ENCODE measurements at regions not wholly inside any gene's neighbourhood (a gene's known extent, or its start where the extent isn't known, plus 50 kb on each side); places are given as distances from the start of the nearest gene placed in this dataset.
"Not testable (repeated sequence)": the region's sequence is repeated elsewhere in the genome, so short reads cannot be mapped to it uniquely, and the experiment has no call there.

DNA sequence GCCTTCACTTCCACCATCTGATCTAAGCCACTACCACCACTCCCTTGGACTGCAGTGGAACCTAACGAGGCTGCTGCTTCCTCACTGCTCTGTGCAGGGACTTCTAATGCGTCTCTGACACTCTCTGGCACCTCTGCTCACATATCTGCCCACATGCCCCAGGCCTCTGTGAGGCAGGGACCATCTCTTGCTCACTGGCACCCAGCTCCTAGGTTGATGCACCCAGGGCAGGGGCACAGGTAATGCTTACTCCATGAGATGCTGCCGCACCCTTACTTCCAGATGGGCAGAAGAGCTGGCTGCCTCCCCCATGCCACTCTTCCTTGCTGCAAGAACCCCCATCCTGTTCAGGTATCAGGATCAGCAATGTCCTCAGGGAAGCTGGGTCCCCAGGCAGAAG is 294.0 kb upstream of the HS6ST1 start:
- no peak overlapping the region for H3K4me3 ChIP-seq (ENCODE audit: low read length)
- DNase-seq (ENCODE audit: low read depth), result no peak
- TF ChIP-seq, protein P1, sequence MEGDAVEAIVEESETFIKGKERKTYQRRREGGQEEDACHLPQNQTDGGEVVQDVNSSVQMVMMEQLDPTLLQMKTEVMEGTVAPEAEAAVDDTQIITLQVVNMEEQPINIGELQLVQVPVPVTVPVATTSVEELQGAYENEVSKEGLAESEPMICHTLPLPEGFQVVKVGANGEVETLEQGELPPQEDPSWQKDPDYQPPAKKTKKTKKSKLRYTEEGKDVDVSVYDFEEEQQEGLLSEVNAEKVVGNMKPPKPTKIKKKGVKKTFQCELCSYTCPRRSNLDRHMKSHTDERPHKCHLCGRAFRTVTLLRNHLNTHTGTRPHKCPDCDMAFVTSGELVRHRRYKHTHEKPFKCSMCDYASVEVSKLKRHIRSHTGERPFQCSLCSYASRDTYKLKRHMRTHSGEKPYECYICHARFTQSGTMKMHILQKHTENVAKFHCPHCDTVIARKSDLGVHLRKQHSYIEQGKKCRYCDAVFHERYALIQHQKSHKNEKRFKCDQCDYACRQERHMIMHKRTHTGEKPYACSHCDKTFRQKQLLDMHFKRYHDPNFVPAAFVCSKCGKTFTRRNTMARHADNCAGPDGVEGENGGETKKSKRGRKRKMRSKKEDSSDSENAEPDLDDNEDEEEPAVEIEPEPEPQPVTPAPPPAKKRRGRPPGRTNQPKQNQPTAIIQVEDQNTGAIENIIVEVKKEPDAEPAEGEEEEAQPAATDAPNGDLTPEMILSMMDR (conservative IDR thresholded peaks at IDR 0.05; ENCODE audit: low read length), result no peak

- DNase-seq (ENCODE audit: low read depth), result no peak
- TF ChIP-seq, protein P1 (conservative IDR thresholded peaks at IDR 0.05; ENCODE audit: low read length), result no peak
- no peak overlapping the region for H3K4me3 ChIP-seq (ENCODE audit: low read length)
These were observed 294.7 kb upstream of the HS6ST1 start for GRCh38 chr2:128613351-128613750.

- no peak overlapping the region for H3K4me3 ChIP-seq (ENCODE audit: low read length)
- DNase-seq (ENCODE audit: low read depth), result no peak
- TF ChIP-seq, protein P1 (conservative IDR thresholded peaks at IDR 0.05; ENCODE audit: low read length), result no peak
These were observed 295.2 kb upstream of the HS6ST1 start for GRCh38 chr2:128613876-128614275.

GRCh38 chr2:128614907-128615306 is 296.2 kb upstream of the HS6ST1 start:
- not testable (repeated sequence) for H3K4me3 ChIP-seq (ENCODE audit: low read length); DNase-seq (ENCODE audit: low read depth)

GRCh38 chr2:128615571-128615970 is 296.9 kb upstream of the HS6ST1 start:
- DNase-seq (ENCODE audit: low read depth), result no peak
- TF ChIP-seq, protein P1 (conservative IDR thresholded peaks at IDR 0.05; ENCODE audit: low read length), result no peak
- no peak overlapping the region for H3K4me3 ChIP-seq (ENCODE audit: low read length)

DNA sequence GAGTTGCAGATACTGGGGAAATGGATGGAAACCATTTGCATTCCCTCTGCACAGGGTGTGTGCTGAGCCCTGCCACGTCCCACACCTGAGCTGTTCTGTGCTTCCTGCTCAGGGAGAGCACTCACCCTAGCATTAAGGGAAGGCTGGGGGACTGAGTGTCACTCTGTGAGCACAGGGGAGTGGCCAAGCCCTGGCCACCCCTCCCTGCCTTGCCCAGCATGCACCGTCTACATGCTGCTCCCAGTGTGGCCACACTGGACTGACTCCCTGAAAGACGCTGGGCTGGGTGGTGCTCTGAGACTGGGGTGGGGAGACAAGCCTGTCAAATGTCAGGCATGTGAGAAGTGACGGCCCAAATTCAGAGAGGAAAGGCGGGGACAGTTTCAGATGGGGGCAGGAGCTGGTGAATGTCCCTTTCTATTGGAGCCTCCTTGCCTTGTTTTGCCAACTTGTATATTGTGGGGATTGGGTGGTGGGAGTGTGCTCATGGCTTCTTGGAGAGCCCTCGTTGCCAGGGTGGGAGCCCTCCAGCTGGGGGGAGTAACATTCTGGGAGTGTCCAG is 298.4 kb upstream of the HS6ST1 start:
- TF ChIP-seq, protein P1 (conservative IDR thresholded peaks at IDR 0.05; ENCODE audit: low read length), result no peak
- DNase-seq (ENCODE audit: low read depth), result no peak
- no peak overlapping the region for H3K4me3 ChIP-seq (ENCODE audit: low read length)

DNA sequence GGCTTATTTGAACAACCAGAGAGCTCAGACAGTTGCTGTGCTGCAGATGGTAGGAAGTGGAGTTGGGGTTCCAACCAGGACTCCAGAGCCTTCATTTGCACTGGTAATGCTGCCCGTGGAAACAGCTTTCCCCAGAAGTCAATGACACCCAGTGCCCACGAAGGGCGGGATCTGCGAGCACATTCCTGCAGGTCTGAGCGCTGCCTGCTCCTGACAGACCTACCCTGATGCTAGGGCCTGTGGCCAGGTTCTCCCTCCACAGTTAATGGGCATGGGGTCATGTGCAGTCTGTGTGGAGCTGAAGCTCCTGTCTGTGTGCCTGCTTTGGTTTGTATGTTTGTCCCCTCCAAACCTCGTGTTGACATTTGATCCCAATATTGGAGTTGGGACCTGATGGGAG is 299.0 kb upstream of the HS6ST1 start:
- no peak for DNase-seq (ENCODE audit: low read depth)
- TF ChIP-seq, protein P1 (conservative IDR thresholded peaks at IDR 0.05; ENCODE audit: low read length), result no peak
- H3K4me3 ChIP-seq (ENCODE audit: low read length), result no peak overlapping the region

- no peak overlapping the region for H3K4me3 ChIP-seq (ENCODE audit: low read length)
- TF ChIP-seq, protein P1 (conservative IDR thresholded peaks at IDR 0.05; ENCODE audit: low read length), result no peak
- DNase-seq (ENCODE audit: low read depth), result no peak
These were observed 300.0 kb upstream of the HS6ST1 start for GRCh38 chr2:128618642-128619041.

Measured in AG10803 (cell line).